ENCODE measurements at regions not wholly inside any gene's neighbourhood (a gene's known extent, or its start where the extent isn't known, plus 50 kb on each side); places are given as distances from the start of the nearest gene placed in this dataset.

DNA sequence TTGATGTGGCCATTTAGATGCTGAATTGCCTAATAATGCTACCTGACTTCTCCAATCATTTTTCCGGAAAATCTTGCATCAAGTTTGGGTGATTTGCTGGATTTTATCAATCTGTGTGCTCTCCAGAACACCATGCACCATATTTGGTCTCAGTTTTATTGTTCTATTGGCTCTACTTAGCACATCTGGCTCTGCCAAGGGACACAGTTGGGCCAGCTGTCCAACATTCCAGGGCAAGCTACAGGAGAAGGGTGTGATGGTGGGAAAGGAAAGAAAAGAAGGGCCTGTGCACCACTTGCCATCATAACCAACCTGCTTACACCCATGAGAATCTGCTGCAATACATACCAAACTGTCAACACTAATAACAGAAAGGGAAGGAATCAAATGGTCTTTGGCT is 90.2 kb upstream of the NFIA start:
- TF ChIP-seq, protein P1, sequence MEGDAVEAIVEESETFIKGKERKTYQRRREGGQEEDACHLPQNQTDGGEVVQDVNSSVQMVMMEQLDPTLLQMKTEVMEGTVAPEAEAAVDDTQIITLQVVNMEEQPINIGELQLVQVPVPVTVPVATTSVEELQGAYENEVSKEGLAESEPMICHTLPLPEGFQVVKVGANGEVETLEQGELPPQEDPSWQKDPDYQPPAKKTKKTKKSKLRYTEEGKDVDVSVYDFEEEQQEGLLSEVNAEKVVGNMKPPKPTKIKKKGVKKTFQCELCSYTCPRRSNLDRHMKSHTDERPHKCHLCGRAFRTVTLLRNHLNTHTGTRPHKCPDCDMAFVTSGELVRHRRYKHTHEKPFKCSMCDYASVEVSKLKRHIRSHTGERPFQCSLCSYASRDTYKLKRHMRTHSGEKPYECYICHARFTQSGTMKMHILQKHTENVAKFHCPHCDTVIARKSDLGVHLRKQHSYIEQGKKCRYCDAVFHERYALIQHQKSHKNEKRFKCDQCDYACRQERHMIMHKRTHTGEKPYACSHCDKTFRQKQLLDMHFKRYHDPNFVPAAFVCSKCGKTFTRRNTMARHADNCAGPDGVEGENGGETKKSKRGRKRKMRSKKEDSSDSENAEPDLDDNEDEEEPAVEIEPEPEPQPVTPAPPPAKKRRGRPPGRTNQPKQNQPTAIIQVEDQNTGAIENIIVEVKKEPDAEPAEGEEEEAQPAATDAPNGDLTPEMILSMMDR (IDR thresholded peaks at IDR 0.05): no peak
- TF ChIP-seq POLR2A (IDR thresholded peaks at IDR 0.05): no peak
